ENCODE measurements at regions not wholly inside any gene's neighbourhood (a gene's known extent, or its start where the extent isn't known, plus 50 kb on each side); places are given as distances from the start of the nearest gene placed in this dataset.

DNA sequence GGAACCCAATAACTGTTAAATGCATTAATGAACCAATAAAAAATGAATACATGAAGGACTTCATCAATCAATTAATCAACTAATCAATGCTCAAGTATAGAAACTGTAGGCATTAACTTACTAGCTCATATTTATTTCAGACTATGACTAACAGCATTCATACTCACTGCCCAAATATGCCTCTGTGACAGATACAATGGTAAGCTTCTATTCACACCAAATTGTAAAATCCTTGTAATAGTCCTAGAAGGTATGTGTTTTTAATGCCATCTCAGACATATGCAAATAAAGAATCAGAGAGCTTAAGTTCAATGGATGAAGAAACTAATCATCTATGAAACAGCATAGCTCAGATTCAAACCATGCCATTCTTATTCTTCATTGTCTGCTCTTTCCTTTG lies 1253.6 kb upstream of the TENM4 start:
- no peak for DNase-seq (ENCODE audit: low read depth in 4 of 6, low spot score in 6 of 6)
- Histone ChIP-seq H3K9me3 (ENCODE audit: control insufficient read depth, insufficient read depth, low read length) (no peaks in the 10 kb centered on the region), H3K27ac (ENCODE audit: low read depth, low read length) (no peak overlapping the region), H3K27me3 (ENCODE audit: control insufficient read depth, insufficient read depth, low read length) (no peaks in the 10 kb centered on the region), H3K4me1 (ENCODE audit: control insufficient read depth, insufficient read depth, low read length) (no peaks in the 10 kb centered on the region), H3K36me3 (ENCODE audit: control insufficient read depth, insufficient read depth, low read length) (no peaks in the 10 kb centered on the region), H3K4me3 (ENCODE audit: low read depth, low read length) (no peak overlapping the region)

DNA sequence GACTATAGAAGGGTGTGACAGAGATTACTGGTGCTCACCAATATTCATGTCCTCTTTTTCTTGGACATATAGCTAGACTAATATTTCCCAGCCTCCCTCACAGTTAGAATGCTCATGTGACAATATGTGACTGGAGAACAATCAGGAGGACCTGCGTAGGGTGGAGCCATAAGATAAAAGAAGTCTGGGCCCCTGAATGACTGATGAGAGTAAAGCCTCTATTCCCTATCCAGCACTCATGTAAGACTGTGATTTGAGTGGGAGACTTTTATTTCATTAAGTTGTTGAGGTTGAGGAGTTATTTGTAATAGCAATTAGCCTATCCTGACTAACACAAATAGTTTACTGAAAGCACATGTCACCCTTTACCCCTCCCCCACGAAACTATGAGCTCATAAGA lies 1247.1 kb upstream of the TENM4 start:
- WGBS (ENCODE audit: insufficient coverage) = no CpG with 5 or more reads among the region's 2 CpGs

DNA sequence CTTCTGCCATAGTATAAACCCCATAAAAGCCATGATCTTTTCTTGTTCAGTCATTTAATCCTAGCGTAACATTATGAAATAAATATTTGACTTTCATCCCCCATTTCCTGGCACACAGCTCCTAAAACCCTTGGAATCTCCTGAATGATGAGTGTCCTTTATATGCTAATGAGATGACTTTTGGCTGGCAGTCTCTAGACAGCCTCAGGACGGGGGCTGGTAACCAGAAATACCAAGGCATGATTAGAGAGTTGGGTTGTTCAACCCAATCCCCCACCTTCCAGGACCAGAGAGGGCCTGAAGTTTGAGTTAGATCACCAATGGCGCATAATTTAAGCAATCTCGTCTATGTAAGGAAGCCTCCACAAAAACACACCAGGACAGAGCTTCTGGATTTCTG lies 1246.1 kb upstream of the TENM4 start:
- no peaks in the 10 kb centered on the region for H3K9me3 ChIP-seq (ENCODE audit: control insufficient read depth, insufficient read depth, low read length)
- no peak overlapping the region for H3K4me3 ChIP-seq (ENCODE audit: low read depth, low read length)
- 60% methylated on average over 1 of the region's 4 CpGs for WGBS (ENCODE audit: insufficient coverage)
- DNase-seq (ENCODE audit: low read depth in 4 of 6, low spot score in 6 of 6) = no peak
- no peaks in the 10 kb centered on the region for H3K36me3 ChIP-seq (ENCODE audit: control insufficient read depth, insufficient read depth, low read length)
- H3K27me3 ChIP-seq (ENCODE audit: control insufficient read depth, insufficient read depth, low read length) = no peaks in the 10 kb centered on the region
- H3K4me1 ChIP-seq (ENCODE audit: control insufficient read depth, insufficient read depth, low read length) = no peaks in the 10 kb centered on the region
- H3K27ac ChIP-seq (ENCODE audit: low read depth, low read length) = no peak overlapping the region

More for the DNA sequence above, 1247.1 kb upstream of the TENM4 start:
- no peaks in the 10 kb centered on the region for H3K27me3 ChIP-seq (ENCODE audit: control insufficient read depth, insufficient read depth, low read length)
- H3K4me1 ChIP-seq (ENCODE audit: control insufficient read depth, insufficient read depth, low read length) = no peaks in the 10 kb centered on the region
- no peaks in the 10 kb centered on the region for H3K9me3 ChIP-seq (ENCODE audit: control insufficient read depth, insufficient read depth, low read length)
- DNase-seq (ENCODE audit: low read depth in 4 of 6, low spot score in 6 of 6) = no peak
- no peaks in the 10 kb centered on the region for H3K36me3 ChIP-seq (ENCODE audit: control insufficient read depth, insufficient read depth, low read length)
- no peak overlapping the region for H3K4me3 ChIP-seq (ENCODE audit: low read depth, low read length)
- H3K27ac ChIP-seq (ENCODE audit: low read depth, low read length) = no peak overlapping the region

DNA sequence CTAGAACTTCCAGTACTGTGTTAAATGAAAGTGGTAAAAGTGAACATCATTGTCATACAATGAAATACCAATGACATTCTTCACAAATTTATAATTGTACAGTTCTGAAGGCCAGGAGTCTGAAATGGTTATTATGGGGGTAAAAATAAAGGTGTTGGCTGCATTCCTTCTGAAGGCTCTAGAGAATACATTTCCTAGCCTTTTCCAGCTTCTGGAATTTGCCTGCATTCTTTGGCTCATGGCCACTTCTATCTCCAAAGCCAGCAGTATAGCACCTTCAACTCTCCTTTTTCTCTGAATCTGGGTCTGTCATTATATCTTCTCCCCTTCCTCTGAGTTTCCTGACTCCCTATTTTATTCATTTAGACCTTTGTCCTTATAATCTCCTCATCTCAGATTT lies 1232.7 kb upstream of the TENM4 start:
- Histone ChIP-seq H3K27me3 (ENCODE audit: control insufficient read depth, insufficient read depth, low read length) (no peaks in the 10 kb centered on the region), H3K9me3 (ENCODE audit: control insufficient read depth, insufficient read depth, low read length) (no peaks in the 10 kb centered on the region), H3K4me3 (ENCODE audit: low read depth, low read length) (no peak overlapping the region), H3K4me1 (ENCODE audit: control insufficient read depth, insufficient read depth, low read length) (no peaks in the 10 kb centered on the region), H3K27ac (ENCODE audit: low read depth, low read length) (no peak overlapping the region), H3K36me3 (ENCODE audit: control insufficient read depth, insufficient read depth, low read length) (no peaks in the 10 kb centered on the region)
- DNase-seq (ENCODE audit: low read depth in 4 of 6, low spot score in 6 of 6) = no peak

DNA sequence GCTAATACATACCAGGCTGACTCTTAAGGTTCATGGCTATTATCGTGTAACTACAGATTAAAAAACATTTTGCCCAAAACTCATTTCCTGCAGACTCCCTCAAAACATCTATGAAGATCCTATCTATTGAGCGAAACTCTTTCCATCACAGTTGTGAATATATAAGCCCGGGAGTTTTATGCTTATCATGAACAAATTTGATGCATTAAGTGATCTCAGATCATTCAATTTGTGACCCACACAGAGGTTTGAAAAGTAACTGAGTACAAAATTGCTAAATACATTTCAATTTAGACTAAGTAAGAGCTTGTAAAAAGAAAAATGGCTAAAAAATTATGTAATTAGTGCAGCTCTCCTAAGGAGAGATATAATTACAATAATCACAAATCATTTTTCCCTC lies 1228.8 kb upstream of the TENM4 start:
- no CpG with 5 or more reads among the region's 3 CpGs for WGBS (ENCODE audit: insufficient coverage)
- no peak overlapping the region for H3K4me3 ChIP-seq (ENCODE audit: low read depth, low read length)
- DNase-seq (ENCODE audit: low read depth in 4 of 6, low spot score in 6 of 6) = no peak
- H3K27ac ChIP-seq (ENCODE audit: low read depth, low read length) = no peak overlapping the region
- no peaks in the 10 kb centered on the region for H3K9me3 ChIP-seq (ENCODE audit: control insufficient read depth, insufficient read depth, low read length)
- no peaks in the 10 kb centered on the region for H3K36me3 ChIP-seq (ENCODE audit: control insufficient read depth, insufficient read depth, low read length)
- H3K27me3 ChIP-seq (ENCODE audit: control insufficient read depth, insufficient read depth, low read length) = no peaks in the 10 kb centered on the region
- no peaks in the 10 kb centered on the region for H3K4me1 ChIP-seq (ENCODE audit: control insufficient read depth, insufficient read depth, low read length)

DNA sequence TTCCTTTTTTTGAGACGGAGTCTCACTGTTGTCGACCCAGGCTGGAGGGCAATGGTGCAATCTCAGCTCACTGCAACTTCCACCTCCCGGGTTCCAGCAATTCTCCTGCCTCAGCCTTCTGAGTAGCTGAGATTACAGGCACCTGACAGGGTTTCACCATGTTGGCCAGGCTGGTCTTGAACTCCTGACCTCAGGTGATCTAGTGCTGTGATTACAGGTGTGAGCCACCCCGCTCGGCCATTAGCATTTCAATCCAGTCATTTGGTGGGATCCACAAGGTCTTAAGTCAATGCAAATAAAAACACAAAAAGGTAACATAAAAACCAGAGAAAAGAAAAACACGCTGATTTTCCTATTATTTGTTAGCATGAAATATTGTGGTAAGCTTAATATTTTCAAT lies 1227.2 kb upstream of the TENM4 start:
- no peak for DNase-seq (ENCODE audit: low read depth in 4 of 6, low spot score in 6 of 6)
- 88% methylated on average over 2 of the region's 6 CpGs for WGBS (ENCODE audit: insufficient coverage)
- Histone ChIP-seq H3K9me3 (ENCODE audit: control insufficient read depth, insufficient read depth, low read length) (no peaks in the 10 kb centered on the region), H3K4me3 (ENCODE audit: low read depth, low read length) (no peak overlapping the region), H3K36me3 (ENCODE audit: control insufficient read depth, insufficient read depth, low read length) (no peaks in the 10 kb centered on the region), H3K27me3 (ENCODE audit: control insufficient read depth, insufficient read depth, low read length) (no peaks in the 10 kb centered on the region), H3K4me1 (ENCODE audit: control insufficient read depth, insufficient read depth, low read length) (no peaks in the 10 kb centered on the region), H3K27ac (ENCODE audit: low read depth, low read length) (no peak overlapping the region)

DNA sequence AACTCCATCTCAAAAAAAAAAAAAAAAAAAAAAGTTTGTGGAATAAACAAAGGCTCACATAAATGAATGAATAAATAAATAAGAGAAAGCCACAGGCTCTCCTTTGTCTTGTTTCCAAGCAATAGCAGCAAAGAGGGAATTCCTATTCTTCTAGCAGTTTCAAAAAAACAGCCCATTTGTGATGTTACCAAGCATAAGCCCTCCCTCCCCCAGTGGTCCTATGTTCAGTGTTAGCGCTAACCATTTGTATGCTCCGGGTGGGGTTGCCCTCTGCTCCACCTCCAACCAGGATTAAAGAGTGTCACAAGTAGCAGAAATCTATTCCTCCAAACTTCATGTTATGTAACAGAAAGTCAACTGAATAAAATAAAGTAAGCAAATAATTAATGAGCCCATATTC lies 1215.0 kb upstream of the TENM4 start:
- 80% methylated on average over 1 of the region's 2 CpGs for WGBS (ENCODE audit: insufficient coverage)

DNA sequence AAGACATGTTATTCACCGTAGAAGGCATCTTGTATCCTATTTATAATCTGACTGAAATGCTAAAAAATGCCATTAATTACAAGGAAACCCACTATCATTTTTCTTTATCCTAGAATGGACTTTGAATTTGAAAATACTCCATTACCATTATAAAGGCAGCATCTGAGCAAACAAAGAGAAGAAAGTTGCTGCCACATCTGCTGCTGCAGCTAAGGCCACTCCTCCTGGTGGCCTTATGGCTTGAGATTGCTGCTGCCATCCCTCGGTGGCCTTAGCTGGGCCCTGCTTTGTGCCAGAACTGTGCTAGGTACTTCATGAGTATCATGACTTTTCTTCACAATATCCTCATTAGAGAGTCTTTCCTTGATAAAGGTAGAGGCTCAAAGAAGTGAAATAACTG lies 1210.1 kb upstream of the TENM4 start:
- Histone ChIP-seq H3K27ac (ENCODE audit: low read depth, low read length) (no peak overlapping the region), H3K4me3 (ENCODE audit: low read depth, low read length) (no peak overlapping the region), H3K4me1 (ENCODE audit: control insufficient read depth, insufficient read depth, low read length) (no peaks in the 10 kb centered on the region), H3K27me3 (ENCODE audit: control insufficient read depth, insufficient read depth, low read length) (no peaks in the 10 kb centered on the region), H3K36me3 (ENCODE audit: control insufficient read depth, insufficient read depth, low read length) (no peaks in the 10 kb centered on the region), H3K9me3 (ENCODE audit: control insufficient read depth, insufficient read depth, low read length) (no peaks in the 10 kb centered on the region)
- 50% methylated on average over 1 of the region's 2 CpGs for WGBS (ENCODE audit: insufficient coverage)
- DNase-seq (ENCODE audit: low read depth in 4 of 6, low spot score in 6 of 6) = no peak

More for the DNA sequence above, 1215.0 kb upstream of the TENM4 start:
- Histone ChIP-seq H3K36me3 (ENCODE audit: control insufficient read depth, insufficient read depth, low read length) (no peaks in the 10 kb centered on the region), H3K27ac (ENCODE audit: low read depth, low read length) (no peak overlapping the region), H3K27me3 (ENCODE audit: control insufficient read depth, insufficient read depth, low read length) (no peaks in the 10 kb centered on the region), H3K4me3 (ENCODE audit: low read depth, low read length) (no peak overlapping the region), H3K4me1 (ENCODE audit: control insufficient read depth, insufficient read depth, low read length) (no peaks in the 10 kb centered on the region), H3K9me3 (ENCODE audit: control insufficient read depth, insufficient read depth, low read length) (no peaks in the 10 kb centered on the region)
- no peak for DNase-seq (ENCODE audit: low read depth in 4 of 6, low spot score in 6 of 6)

DNA sequence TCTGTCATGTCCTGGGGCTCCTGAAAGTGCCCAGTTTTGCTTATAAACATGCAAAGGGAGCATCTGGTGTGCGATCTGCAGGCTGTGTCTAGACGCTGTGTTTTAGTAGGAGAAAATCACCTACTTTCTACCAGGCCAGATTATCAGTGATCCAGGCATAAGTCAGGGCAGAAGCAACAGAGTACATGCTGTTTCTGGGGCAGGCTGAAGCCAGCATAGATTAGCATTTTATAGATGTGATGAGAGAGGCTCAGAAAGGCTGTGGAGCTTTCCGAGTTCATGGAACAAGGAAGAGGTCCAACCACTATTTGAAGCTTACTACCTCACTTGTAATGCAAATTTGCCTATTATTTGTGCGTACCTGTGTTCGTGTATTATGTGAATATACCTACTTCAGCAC lies 1208.4 kb upstream of the TENM4 start:
- Histone ChIP-seq H3K36me3 (ENCODE audit: control insufficient read depth, insufficient read depth, low read length) (no peaks in the 10 kb centered on the region), H3K4me3 (ENCODE audit: low read depth, low read length) (no peak overlapping the region), H3K9me3 (ENCODE audit: control insufficient read depth, insufficient read depth, low read length) (no peaks in the 10 kb centered on the region), H3K27ac (ENCODE audit: low read depth, low read length) (no peak overlapping the region), H3K4me1 (ENCODE audit: control insufficient read depth, insufficient read depth, low read length) (peaks cover 2% of the 10 kb centered on the region), H3K27me3 (ENCODE audit: control insufficient read depth, insufficient read depth, low read length) (no peaks in the 10 kb centered on the region)
- no peak for DNase-seq (ENCODE audit: low read depth in 4 of 6, low spot score in 6 of 6)
- WGBS (ENCODE audit: insufficient coverage) = no CpG with 5 or more reads among the region's 5 CpGs

DNA sequence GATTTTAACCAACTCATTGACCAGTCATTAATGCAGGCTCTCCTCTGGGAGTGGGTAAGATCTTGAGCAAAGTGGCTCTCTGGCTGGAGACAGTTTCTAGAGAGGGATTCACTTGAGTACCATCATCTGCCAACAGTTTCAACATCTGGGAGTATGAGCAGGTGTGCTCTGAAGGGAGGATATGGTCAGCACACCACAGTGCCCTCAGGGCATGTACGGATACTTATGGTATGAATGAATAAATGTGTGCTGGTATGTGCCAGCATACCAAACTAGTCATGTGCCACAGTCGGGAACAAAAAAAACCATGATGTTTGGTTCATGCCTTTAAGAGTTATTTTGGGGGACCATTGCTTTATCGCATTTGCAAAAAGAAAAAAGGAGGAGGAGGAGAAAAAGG lies 1197.5 kb upstream of the TENM4 start:
- Histone ChIP-seq H3K36me3 (ENCODE audit: control insufficient read depth, insufficient read depth, low read length) (no peaks in the 10 kb centered on the region), H3K9me3 (ENCODE audit: control insufficient read depth, insufficient read depth, low read length) (no peaks in the 10 kb centered on the region), H3K4me1 (ENCODE audit: control insufficient read depth, insufficient read depth, low read length) (no peaks in the 10 kb centered on the region), H3K4me3 (ENCODE audit: low read depth, low read length) (no peak overlapping the region), H3K27ac (ENCODE audit: low read depth, low read length) (no peak overlapping the region), H3K27me3 (ENCODE audit: control insufficient read depth, insufficient read depth, low read length) (no peaks in the 10 kb centered on the region)
- WGBS (ENCODE audit: insufficient coverage) = 83% methylated on average over 1 of the region's 3 CpGs
- DNase-seq (ENCODE audit: low read depth in 4 of 6, low spot score in 6 of 6) = no peak

DNA sequence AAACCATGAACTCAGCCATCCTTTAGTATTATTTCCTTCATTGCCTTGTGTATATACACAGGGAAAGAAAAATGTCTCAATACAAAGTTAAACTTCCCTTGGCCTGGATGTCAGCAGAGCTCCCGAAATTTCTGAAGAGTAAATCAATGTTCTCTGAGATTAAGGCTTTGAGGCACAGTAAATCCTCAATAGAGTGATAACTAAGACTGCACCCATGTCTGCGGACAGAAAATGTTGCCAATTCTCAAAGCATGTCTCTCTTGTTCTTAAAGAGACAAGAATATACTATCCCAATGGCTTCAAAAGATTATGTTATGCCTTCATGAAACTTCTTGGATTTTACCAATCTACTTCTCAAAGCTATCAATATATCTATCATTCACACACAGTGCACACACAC lies 1196.7 kb upstream of the TENM4 start:
- H3K27me3 ChIP-seq (ENCODE audit: control insufficient read depth, insufficient read depth, low read length) = no peaks in the 10 kb centered on the region
- H3K9me3 ChIP-seq (ENCODE audit: control insufficient read depth, insufficient read depth, low read length) = no peaks in the 10 kb centered on the region
- DNase-seq (ENCODE audit: low read depth in 4 of 6, low spot score in 6 of 6) = no peak
- H3K4me1 ChIP-seq (ENCODE audit: control insufficient read depth, insufficient read depth, low read length) = no peaks in the 10 kb centered on the region
- H3K36me3 ChIP-seq (ENCODE audit: control insufficient read depth, insufficient read depth, low read length) = no peaks in the 10 kb centered on the region
- no peak overlapping the region for H3K4me3 ChIP-seq (ENCODE audit: low read depth, low read length)
- H3K27ac ChIP-seq (ENCODE audit: low read depth, low read length) = no peak overlapping the region
- WGBS (ENCODE audit: insufficient coverage) = 80% methylated on average over 1 of the region's 2 CpGs

Measured in spinal cord (tissue), 9 donors.